Fibroblast of skin of right quadriceps (primary cell): ENCODE measurements at regions not wholly inside any gene's neighbourhood (a gene's known extent, or its start where the extent isn't known, plus 50 kb on each side); places are given as distances from the start of the nearest gene placed in this dataset.
"Not testable (repeated sequence)": the region's sequence is repeated elsewhere in the genome, so short reads cannot be mapped to it uniquely, and the experiment has no call there.

ENCODE experiments used
- DNase-seq: peaks from one replicate; pipeline ENCODE4 v3.0.0-alpha.2; 2013

DNA sequence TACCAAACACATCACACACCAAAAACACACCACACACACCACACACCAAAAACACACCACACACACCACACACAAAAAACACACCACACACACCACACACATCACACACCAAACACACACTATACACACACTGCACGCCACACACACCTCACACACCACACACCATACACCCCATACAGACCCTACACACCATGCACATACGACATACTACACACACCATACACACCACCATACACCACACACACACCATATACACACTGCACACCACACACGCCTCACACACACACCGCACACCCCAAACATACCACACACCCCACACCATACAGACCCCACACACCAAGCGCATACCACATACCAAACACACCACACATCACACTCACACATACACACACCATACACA is 226.9 kb upstream of the PKN2 start:
- DNase-seq: no peak

DNA sequence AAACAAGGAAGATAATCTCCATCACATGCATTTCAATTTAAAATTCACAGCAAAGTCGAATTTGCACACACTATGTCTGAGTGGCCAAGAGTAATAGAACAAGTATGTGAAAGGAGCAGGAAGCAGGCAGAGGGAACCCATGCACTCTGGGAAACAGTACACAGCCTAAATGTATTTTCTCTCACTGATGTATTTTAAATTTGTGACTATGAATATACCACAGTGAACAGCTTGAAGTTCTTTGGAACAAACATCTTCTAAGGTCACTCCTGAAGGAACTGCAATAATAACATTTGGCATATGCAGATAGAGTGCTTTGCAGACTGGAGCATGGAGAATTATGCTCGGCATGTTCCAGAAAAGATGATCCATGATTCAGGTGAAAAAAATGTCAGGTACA is 223.1 kb upstream of the PKN2 start:
- DNase-seq: no peak

DNA sequence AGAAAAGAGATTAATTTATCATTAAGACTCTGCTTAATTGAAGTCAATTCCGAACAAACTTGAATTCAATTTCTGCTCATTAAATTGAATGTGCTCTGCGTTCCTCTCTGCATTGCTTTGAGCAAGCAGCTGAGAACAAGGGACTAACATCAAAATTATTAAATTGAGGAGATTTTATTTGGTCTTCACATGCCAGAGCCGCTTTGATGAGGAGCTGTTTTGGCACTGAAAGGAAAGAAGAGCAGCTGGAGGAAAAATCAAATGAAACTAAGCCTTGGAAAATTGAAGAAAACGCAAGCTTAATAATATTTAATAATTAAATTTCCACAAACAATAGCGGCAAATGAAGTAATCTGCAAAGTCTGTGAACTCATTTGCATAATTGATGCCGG is 222.0 kb upstream of the PKN2 start:
- DNase-seq: no peak

DNA sequence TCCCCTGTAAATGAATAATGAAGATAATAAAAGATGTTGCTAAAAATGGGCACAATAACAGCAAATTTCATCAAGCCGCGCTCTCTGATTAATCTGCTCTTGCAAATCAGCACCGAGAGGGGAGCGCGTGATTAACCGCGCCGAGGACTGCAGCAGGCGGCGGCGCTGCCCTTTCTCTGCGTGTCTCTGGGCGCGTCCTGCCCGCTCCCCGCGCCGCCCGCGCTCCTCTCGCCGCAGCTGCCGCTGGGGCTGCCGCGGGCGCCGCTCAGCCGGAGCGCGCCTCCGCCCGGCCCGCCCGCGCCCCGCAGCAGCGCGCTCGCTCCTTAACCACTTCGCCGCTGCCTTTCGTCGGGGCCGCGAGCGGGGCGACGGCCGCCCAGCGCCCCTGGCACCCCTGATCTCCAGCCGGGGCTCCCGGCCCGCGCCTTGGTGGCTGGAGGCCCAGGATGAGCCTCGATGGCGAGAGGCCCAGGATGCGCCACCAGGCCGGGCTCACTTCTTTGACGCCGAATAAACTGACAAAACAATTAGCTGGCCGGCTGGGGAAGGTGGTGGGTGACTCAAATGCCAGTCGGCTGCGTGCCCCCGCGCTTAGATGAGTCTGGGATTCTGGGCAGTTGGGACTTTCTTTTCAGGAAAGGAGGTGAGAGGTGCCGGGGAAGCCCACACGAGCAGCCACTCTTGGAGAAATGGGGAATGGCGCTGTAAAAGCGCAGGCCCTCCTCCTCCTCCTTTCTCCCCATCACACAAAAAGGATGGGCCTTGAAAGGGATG is 221.4 kb upstream of the PKN2 start:
- peak; percentile 46 for DNase-seq

DNA sequence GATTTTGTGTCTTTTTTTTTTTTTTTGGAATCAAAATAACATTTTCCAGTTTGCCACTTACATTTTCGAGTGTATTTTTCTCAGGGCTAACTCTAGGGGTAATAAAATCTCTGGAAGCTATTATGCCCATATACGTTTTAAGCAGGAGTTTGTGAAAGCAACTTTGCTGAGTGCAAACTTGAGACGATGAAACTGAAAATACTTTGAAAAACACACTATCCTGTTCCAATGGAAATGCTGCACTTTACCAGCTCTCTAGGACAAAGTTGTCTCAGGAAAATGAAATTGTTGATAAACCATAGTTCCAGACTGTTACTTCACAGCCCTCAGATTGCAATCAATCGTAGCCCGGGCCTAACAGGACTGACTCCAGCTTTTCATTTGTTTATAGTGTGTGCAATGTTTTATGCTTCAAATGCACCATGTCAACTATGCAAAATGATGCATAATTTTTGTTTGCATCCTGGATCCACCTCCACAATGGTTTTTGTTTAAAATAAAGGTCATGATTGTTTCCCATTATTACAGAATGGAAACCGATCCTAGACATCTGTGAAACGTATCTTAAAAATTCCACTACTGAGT is 220.6 kb upstream of the PKN2 start:
- no peak for DNase-seq

DNA sequence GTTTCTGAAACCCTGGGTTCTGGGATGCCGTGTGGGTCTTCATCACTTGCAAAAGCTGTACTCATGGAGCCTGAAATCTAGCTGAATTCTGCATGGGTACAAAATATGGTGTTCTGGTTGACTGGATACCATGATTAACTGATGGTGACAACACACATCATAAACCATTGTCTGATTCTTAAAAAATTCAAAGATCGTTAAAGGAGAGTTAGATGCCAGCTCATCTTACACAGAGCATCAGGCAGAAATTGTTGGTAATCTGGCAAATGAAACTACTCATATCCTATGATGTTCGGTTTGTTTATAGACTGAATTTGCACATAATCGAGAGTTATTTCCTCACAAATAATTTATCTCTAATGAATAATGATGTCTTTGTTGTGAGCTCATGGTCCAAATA is 218.1 kb upstream of the PKN2 start:
- no peak for DNase-seq

DNA sequence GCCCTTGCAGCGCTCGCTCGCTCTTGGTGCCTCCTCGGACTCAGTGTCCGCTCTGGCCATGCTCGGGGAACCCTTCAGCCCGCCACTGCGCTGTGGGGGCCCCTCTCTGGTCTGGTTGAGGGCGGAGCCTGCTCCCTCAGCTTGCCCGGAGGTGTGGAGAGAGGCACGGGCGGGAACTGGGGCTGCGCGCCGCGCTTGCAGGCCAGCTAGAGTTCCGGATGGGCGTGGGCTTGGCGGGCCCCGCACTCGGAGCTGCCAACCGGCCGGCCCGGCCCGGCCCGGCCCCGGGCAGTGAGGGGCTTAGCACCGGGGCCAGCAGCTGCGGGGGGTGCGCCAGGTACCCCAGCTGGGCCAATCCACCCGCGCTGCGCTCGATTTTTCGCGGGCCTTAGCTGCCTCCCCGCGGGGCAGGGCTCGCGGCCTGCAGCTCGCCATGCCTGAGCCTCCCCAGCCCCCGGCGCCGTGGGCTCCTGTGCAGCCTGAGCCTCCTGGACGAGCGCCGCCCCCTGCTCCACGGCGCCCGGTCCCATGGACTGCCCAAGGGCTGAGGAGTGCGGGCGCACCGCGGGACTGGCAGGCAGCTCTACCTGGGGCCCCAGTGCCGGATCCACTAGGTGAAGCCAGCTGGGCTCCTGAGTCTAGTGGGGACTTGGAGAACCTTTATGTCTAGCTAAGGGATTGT is 217.0 kb upstream of the PKN2 start:
- no peak for DNase-seq

DNA sequence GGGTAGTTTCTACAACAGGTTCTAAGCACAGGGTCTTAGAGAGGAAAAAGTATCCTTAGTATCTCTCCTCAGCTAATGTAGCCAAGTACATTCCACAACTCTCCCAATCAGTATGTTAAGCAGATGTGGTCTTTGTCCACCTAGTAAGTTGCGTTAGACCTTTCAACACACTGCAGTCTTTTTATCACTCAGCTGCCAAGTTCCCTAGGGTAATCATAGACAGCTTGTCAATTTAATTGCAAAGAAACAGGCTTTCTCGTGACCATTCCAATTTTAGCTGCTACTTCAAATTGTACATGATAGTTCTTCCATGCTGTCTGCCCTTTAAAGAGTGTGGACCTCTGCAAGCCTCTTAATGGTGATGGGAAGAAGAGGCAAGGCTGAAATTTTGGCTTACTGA is 211.8 kb upstream of the PKN2 start:
- DNase-seq: no peak

DNA sequence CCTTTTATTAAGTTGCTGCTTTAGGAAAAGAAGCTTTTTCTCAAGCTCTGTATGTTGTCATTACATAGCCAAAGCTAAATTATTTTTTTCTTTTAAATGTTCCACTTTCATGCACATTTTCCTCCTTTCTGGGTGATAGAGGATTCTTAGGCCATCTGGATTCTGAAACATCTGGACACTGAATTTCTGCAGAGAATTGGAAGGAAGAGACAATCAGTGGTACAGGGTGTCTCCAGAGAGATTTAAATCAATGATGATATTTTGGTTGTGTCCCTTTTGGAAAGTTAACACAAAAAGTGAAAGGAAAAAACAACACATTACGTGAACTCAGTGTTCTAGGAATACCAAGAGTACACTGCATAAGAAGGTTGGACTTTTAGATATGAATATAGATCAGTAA is 211.4 kb upstream of the PKN2 start:
- no peak for DNase-seq

DNA sequence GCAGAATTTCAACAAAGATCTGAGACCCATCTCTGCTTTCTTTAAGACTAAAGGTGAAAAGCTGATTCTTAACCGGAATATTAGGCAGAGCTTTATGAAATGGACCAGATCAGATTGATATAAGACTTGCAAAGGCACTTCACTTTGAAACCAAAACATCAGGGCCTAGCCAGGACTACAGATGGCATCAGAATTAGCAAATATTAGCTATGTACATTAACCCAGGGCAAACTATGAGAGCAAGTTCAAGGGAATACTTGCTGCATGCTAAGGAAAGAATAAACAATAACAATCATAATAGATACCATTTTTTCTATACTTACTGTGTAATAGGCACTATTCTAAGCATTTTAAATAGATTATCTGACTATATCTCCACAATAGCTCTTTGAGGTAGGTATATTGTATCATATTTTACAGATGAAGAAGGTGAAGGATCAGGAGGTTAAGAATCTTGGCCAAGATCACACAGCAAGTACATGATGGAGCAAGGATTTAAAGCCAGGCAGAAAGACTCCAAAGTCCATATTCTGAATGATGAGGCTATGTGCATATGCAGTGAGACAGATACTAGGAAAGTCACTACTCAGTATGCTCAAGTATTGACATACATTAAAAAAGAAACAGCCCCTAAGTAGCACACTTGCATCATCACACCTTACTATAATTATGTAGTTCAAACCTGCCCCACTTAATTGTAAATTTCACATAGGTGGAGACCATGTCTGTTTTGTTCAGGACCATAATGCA is 209.3 kb upstream of the PKN2 start:
- DNase-seq: no peak

DNA sequence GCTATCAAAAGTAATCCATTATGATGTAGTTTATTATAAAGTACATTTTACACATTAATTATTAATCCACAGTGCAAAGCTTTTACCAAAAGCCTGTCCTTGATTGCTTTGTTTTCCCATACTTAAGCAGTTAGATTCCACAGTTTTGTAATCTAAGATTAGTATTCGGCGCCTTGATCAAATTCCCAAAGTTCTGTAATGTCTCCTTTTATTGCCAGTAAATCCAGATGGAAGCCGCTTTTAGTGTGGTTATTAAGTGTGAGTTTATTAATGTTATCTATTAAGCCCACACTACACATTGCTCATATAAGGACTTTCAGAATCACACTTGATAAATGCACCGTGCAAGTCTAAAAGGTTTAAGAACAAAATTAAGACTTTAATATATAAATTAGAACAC is 199.2 kb upstream of the PKN2 start:
- no peak for DNase-seq

DNA sequence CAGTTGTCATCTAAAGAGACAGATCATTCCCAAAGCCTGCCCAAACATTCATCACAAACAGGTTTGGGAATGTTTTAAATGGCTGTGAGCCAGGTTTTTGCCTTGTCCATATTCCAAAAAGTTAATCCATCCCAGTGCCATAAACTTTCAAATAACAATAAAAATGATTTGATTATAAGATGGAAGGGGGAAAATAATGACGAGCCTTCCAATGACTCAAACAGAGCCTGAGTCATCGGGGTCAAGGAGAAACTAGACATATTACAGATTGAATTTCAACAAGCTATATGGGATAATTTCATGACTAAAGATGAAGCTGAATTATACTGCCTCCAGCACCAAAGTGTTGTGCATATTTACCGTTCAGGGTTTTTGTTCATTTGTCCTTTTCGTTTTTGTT is 195.8 kb upstream of the PKN2 start:
- peak; percentile 35 for DNase-seq

DNA sequence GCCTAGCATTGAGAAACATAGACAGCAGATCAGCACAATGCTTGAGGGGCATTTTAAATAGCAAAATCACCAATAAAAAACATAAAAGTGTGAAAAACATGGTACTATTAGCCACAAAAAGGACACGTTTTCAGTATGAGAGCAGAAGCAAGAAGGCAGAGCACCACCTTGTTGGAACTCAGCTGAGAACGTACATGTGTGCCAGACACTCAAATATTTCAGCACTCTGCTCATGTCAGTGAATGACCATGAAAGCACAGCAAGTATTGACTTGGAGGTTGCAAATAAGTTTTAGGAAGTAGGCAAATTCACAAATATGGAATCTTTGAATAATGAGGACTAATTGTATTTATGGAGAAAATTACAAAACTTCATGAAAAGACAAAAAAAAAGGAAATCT is 193.4 kb upstream of the PKN2 start:
- DNase-seq: no peak

DNA sequence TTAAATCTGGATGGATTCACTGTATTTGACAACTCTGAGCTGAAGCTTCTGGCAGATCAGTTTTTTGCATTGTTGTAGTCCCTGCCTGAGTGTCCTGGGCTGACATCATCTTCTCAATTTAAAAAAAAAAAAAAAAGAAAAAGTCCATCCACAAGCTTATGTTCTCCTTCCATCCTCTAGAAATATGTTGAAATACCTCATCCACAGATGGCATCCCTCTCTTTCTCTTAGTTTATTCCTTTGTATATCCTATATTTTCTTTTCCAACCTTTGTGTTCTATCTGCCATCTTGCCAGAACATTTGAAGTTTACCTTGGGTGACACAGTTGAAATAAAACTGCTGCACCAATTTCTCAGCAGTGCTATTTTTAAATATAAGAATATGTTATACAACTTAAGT is 184.4 kb upstream of the PKN2 start:
- DNase-seq: no peak

DNA sequence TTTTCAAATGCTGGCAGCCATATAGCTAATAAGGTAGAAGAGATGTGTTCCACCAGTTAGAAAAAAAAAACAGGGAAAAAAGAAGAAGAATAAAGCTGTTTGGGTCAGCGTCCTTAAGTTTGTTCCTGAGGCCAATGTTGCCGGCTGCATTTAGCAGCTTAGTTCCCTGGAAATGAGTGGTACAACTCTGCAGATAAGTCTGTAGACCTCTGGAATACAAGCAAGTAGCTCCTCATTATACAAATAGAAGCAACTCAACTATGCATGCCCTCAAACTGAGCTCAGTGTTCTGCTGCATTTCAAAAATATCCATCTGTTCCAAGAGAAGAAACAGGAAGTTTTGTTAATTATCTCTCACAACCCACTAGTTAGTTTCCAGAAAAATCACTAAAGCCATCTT is 181.2 kb upstream of the PKN2 start:
- DNase-seq: no peak

DNA sequence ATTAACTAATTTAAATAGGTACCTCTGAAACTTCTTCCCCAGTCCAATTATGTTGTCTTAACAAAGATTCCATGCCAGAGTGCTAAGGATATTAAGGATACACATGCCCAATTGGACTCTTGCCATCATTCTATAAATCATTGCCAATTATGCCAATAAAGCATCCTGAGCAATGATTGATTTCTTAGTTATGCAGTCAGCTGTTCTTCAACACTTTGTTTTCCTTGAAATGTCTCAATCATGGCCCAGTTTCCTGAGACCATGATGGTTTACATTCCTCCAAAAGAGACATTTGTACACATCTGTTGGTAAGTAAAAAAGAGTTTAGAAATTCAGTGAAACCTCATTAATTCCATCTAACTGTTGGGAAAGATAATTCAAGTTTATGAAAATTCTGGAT is 180.4 kb upstream of the PKN2 start:
- DNase-seq: no peak

DNA sequence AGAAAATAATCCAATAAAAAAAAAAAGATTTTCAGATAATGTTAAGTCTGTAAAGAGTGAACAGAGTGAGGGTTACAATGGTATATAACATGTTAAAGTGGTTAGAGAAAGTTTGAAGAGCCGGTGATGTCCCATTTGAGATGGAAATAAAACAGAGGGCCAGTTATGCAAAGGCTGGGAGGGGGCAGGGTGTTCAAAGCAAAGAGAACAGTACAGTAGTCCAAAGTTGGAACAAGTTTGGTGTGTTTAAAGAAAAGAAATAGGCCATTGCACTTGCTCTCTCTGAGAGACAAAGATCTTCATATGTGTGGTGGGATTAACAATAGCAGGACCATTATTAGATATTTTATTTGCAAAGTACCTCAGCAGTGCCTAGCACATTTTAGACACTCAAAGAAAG is 179.5 kb upstream of the PKN2 start:
- DNase-seq: no peak

DNA sequence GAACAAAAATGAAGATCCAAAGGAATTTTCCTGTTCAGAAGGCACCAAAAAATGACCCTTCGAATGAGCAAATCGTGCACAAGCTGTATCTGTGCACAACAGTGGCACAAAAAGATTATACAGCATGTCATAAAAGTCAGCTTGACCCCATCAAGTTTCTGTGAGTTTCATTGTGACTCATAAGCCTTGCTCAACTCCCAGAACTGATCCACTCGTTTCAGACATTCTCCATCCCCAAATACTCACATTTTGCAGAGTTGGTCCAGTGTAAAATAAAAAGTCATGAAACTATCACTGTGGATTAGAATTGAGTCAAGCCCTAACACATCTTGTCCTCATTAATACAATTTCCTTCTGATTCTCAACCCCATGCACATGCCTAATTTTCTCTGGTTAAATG is 174.7 kb upstream of the PKN2 start:
- peak; percentile 70 for DNase-seq

DNA sequence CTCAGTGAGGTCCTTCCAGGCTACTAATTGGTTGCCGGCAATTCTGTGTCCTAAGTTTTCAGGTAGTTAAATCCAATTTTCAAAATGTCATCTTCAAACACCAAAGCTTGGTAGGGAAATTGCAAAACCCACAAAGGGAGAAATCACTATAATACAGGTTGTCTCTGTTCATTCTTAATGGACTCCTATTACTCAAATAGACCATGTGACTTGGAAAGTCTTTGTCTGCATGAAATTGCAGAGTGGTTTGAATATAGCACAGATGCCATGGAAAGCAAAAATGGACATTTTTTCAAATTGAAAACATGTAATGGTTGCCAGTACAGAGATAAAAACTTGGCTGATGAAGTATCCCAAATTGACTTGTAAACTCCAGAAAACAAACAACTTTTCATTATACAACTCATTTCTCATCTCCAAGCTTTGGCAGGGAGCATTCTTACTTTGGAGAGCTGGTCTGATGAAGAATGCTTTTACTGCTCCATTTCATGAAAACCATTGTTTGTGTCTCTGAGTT is 169.5 kb upstream of the PKN2 start:
- DNase-seq: no peak

DNA sequence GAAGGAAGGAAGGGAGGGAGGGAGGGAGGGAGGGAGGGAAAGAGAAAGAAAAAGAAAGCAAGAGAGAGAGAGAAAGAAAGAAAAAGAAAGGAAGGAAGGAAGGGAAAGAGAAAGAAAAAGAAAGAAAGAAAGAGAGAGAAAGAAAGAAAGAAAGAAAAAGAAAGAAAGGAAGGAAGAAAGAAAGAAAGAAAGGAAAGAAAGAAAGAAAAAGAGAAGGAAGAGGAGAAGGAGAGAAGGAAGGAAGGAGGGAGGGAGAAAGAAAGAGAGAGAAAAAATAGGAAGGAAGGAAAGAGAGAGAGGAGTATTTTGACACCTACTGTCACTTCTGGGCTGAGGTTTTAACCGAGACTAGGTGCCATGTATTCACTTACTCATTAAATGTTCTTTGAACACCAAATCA is 166.6 kb upstream of the PKN2 start:
- not testable (repeated sequence) for DNase-seq

DNA sequence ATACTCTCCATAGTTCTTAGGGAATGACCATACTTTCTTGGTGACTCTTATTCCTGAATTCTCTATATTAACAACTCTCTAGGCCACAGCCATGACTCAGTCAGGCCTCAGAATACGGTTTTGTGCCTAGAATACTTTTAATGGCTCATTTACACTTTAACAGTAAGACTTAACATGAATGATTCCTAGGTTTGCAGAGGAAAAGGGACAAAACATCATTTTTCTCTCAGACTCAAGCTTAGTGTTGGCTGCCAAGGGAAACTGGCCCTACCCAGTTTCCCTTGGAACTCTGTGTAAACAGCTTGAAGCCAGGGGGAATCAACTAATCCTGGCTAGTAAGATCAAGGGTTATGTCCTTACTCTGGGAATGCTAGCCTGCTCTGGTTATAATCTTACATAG is 164.9 kb upstream of the PKN2 start:
- peak; percentile 75 for DNase-seq

DNA sequence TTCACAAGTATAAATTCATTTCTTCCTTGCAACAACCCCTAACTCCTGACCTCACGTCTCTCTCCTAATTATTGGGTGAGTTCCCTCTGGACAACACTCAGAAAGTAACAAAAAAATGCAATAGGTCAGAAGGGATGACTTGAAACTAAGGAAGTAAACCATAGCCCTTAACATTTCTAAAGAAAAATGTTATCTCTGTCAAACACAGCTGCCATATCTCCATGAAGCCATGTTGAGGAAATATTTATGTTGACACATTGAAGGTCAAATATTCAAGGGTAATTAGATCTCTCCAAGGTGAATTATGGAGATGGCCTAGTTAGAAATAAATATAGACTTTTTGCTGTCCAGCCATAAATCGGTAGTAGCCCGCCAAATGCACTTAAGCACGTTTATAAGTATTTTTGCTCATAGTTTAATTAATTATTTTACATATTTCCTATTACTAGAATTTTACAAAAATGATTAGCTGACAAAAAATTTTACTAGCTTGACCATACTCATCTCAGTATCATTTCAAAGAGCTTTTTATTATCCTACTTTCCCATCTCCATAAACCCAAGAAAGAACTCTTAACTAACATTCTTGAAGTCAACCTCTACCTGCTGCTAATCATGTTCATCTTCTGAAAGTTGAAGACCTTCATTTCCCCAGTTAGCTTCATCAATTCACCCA is 160.1 kb upstream of the PKN2 start:
- no peak for DNase-seq

DNA sequence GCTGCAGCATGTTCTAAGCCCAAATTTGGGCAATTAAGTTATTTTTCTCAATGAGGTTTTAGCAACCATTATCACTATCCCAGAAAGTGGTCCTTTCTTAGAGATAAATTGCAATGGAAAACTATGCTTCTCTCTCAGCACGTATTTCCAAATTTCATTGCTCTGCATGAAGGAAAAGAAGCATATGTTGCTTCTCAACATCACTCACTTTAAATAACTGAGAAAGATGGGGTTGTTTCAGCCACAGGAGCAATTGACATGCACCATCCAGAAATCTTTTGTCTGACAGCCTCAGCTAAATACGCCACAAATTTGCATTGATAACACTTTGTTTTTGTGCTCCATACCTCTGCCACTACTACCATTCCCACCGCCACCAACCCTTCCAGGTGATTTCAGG is 157.6 kb upstream of the PKN2 start:
- no peak for DNase-seq
